ENCODE measurements at regions not wholly inside any gene's neighbourhood (a gene's known extent, or its start where the extent isn't known, plus 50 kb on each side); places are given as distances from the start of the nearest gene placed in this dataset.

- TF ChIP-seq CTCF (IDR thresholded peaks at IDR 0.05; ENCODE audit: low read length) (no peak), EZH2 (IDR thresholded peaks at IDR 0.05; ENCODE audit: borderline replicate concordance, low read length) (no peak)
Observed at GRCh38 chr2:84026818-84027217, 432.3 kb downstream of the SUCLG1 start.
